Smooth muscle cell (in vitro differentiated cells): ENCODE measurements at regions not wholly inside any gene's neighbourhood (a gene's known extent, or its start where the extent isn't known, plus 50 kb on each side); places are given as distances from the start of the nearest gene placed in this dataset.

Experiments
- DNase-seq: peaks from one replicate; lab custom pipeline; 2025; ENCODE audit not compliant: unreplicated experiment; lab: John Stamatoyannopoulos, UW
- H2AFZ ChIP-seq: fragments of 200-600 bp; sonication (generic); 2 replicates; pipeline ENCODE4 v1.6.0; 2016; ENCODE audit warnings: antibody characterized with exemption, low read depth, mild to moderate bottlenecking
- H3F3A ChIP-seq: fragments of 200-600 bp; sonication (generic); 2 replicates; pipeline ENCODE4 v1.6.0; 2017; ENCODE audit warnings: antibody characterized with exemption, low read depth
- H3K27ac ChIP-seq: fragments of 200-600 bp; sonication (generic); 2 replicates; pipeline ENCODE4 v1.5.1; 2016; ENCODE audit warnings: low read depth, mild to moderate bottlenecking
- H3K27me3 ChIP-seq: fragments of 200-600 bp; sonication (generic); 2 replicates; pipeline ENCODE4 v1.6.1; 2016; ENCODE audit warnings: low read depth, mild to moderate bottlenecking
- H3K36me3 ChIP-seq: fragments of 200-600 bp; sonication (generic); 2 replicates; pipeline ENCODE4 v1.5.1; 2016; ENCODE audit warnings: low read depth
- H3K4me1 ChIP-seq: fragments of 200-600 bp; sonication (generic); 2 replicates; pipeline ENCODE4 v1.5.1; 2016; ENCODE audit warnings: low read depth
- H3K4me2 ChIP-seq: fragments of 200-600 bp; sonication (generic); 2 replicates; pipeline ENCODE4 v1.6.0; 2016; ENCODE audit warnings: mild to moderate bottlenecking
- H3K4me3 ChIP-seq: fragments of 200-600 bp; sonication (generic); 2 replicates; pipeline ENCODE4 v1.5.1; 2016; ENCODE audit warnings: mild to moderate bottlenecking
- H3K79me2 ChIP-seq: fragments of 200-600 bp; sonication (generic); 2 replicates; pipeline ENCODE4 v1.6.0; 2016; ENCODE audit warnings: low read depth, mild to moderate bottlenecking
- H3K9ac ChIP-seq: fragments of 200-600 bp; sonication (generic); 2 replicates; pipeline ENCODE4 v1.6.0; 2016; ENCODE audit warnings: low read depth
- H3K9me3 ChIP-seq: fragments of 200-600 bp; sonication (generic); replicated peaks from 2 replicates; pipeline ENCODE4 v1.5.1; 2016; ENCODE audit warnings: low read depth
- H4K20me1 ChIP-seq: fragments of 200-600 bp; sonication (generic); 2 replicates; pipeline ENCODE4 v1.6.0; 2016; ENCODE audit warnings: low read depth
- WGBS: methylation state at CpG from one replicate; pipeline ENCODE4 v1.1.7; 2016; ENCODE audit warnings: low lambda C conversion rate; 5-methylcytosine and 5-hydroxymethylcytosine counted together
- TF ChIP-seq, protein P1 (sequence below): fragments of 200-600 bp; sonication (generic); IDR thresholded peaks from 2 replicates; pipeline ENCODE4 v1.5.1; 2017; ENCODE audit warnings: borderline replicate concordance, mild to moderate bottlenecking, antibody characterized with exemption; ENCODE audit not compliant: insufficient read depth, poor library complexity, severe bottlenecking

DNA sequence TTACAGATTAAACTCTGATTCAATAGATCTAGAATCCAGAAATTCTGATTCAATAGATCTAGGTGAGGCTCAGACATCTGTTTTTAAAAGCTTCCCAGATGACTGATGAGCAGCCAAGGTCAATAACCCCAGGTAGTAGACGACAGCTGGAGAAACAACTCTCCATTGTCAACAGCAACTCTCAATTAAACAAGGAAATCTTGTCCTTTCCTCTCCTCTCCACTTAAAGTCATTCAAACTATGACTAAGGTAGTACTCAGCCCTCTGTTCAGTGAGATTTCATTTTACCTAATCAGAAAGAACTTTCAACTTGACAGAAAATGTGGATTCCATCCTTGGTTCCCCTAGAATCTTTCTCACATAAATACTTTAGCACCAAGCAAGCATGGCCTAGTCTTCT, 94.6 kb upstream of the SCG2 start:
- DNase-seq, result no peak
- Histone ChIP-seq H3K27me3 (no peaks in the 10 kb centered on the region), H3K9ac (no peak overlapping the region), H3K79me2 (no peaks in the 10 kb centered on the region), H3K4me1 (no peaks in the 10 kb centered on the region), H3F3A (no peaks in the 10 kb centered on the region), H4K20me1 (no peaks in the 10 kb centered on the region), H3K9me3 (no peaks in the 10 kb centered on the region), H3K36me3 (no peaks in the 10 kb centered on the region), H3K27ac (peak overlapping the region; percentile 57), H2AFZ (no peak overlapping the region), H3K4me2 (no peak overlapping the region), H3K4me3 (no peak overlapping the region)
- TF ChIP-seq, protein P1, sequence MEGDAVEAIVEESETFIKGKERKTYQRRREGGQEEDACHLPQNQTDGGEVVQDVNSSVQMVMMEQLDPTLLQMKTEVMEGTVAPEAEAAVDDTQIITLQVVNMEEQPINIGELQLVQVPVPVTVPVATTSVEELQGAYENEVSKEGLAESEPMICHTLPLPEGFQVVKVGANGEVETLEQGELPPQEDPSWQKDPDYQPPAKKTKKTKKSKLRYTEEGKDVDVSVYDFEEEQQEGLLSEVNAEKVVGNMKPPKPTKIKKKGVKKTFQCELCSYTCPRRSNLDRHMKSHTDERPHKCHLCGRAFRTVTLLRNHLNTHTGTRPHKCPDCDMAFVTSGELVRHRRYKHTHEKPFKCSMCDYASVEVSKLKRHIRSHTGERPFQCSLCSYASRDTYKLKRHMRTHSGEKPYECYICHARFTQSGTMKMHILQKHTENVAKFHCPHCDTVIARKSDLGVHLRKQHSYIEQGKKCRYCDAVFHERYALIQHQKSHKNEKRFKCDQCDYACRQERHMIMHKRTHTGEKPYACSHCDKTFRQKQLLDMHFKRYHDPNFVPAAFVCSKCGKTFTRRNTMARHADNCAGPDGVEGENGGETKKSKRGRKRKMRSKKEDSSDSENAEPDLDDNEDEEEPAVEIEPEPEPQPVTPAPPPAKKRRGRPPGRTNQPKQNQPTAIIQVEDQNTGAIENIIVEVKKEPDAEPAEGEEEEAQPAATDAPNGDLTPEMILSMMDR, result no peak
- WGBS, result 61% methylated on average over 1 of the region's 1 CpG

GRCh38 chr2:223692191-223692947, 90.2 kb upstream of the SCG2 start:
- Histone ChIP-seq H2AFZ (no peak overlapping the region), H3K4me3 (no peak overlapping the region), H3F3A (no peaks in the 10 kb centered on the region), H3K79me2 (no peaks in the 10 kb centered on the region), H4K20me1 (no peaks in the 10 kb centered on the region), H3K27ac (no peak overlapping the region), H3K4me1 (no peaks in the 10 kb centered on the region), H3K36me3 (no peaks in the 10 kb centered on the region), H3K4me2 (peak overlapping the region; percentile 43), H3K9me3 (no peaks in the 10 kb centered on the region), H3K9ac (no peak overlapping the region), H3K27me3 (no peaks in the 10 kb centered on the region)
- 63% methylated on average over 13 of the region's 13 CpGs for WGBS
- DNase-seq, result no peak
- TF ChIP-seq, protein P1, result peak; percentile 42

- Histone ChIP-seq H4K20me1 (no peaks in the 10 kb centered on the region), H3K36me3 (no peaks in the 10 kb centered on the region), H3K79me2 (no peaks in the 10 kb centered on the region), H3K4me2 (no peak overlapping the region), H3K27ac (no peak overlapping the region), H3F3A (no peaks in the 10 kb centered on the region), H2AFZ (no peak overlapping the region), H3K9ac (no peak overlapping the region), H3K4me3 (no peak overlapping the region), H3K27me3 (no peaks in the 10 kb centered on the region), H3K9me3 (no peaks in the 10 kb centered on the region), H3K4me1 (no peaks in the 10 kb centered on the region)
- no peak for DNase-seq
- TF ChIP-seq, protein P1, result no peak
- WGBS, result 47% methylated on average over 4 of the region's 4 CpGs
Measured at GRCh38 chr2:223688094-223688835, 86.1 kb upstream of the SCG2 start.
